ENCODE measurements at regions not wholly inside any gene's neighbourhood (a gene's known extent, or its start where the extent isn't known, plus 50 kb on each side); places are given as distances from the start of the nearest gene placed in this dataset.

DNA sequence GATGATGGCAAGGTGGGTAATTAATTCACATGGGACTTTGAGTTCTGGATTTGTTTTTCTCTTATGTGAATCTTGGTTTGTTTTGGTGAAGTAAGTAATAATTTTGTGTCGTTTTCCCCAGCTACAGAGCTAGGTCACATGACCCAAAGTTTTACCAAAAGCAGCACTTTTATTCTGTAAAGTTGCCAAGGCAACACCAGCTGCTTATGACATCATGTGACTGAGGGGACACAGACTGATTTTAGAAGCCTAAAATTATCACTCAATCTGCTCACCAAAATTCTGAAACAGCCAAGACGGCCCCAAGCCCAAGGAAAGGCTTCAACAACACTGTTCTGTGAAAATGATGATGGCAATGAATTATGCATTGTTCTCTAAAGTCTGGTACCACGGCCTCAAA, 63.9 kb downstream of the MEX3B start:
- no peak for TF ChIP-seq POLR2A (IDR thresholded peaks at IDR 0.05; ENCODE audit: low read depth, low read length)
- TF ChIP-seq POLR2AphosphoS5 (IDR thresholded peaks at IDR 0.05; ENCODE audit: low read depth, low read length): no peak
